ENCODE measurements at regions not wholly inside any gene's neighbourhood (a gene's known extent, or its start where the extent isn't known, plus 50 kb on each side); places are given as distances from the start of the nearest gene placed in this dataset.

GRCh38 chr11:33642461-33643166 lies 58.0 kb downstream of the C11orf91 start:
- peaks cover 4 to 39% of the 10 kb centered on the region in 2 experiments for H3K36me3 ChIP-seq (ENCODE audit: control insufficient read depth in 1 of 2, insufficient read depth in 2 of 2, low read depth in 1 of 2, low read length in 2 of 2)
- H2AFZ ChIP-seq (ENCODE audit: low read depth, low read length), result no peak overlapping the region
- no peaks in the 10 kb centered on the region for H3K79me1 ChIP-seq (replicated peaks; ENCODE audit: low read length, poor library complexity, severe bottlenecking)
- H3K27me3 ChIP-seq (ENCODE audit: control insufficient read depth in 1 of 2, insufficient read depth in 1 of 2, low read length in 2 of 2), result no peaks in the 10 kb centered on the region
- H2BK120ac ChIP-seq (ENCODE audit: low read depth, low read length), result no peak overlapping the region
- H3K23ac ChIP-seq (ENCODE audit: low read length in 2 of 2), result no peak overlapping the region
- H2BK15ac ChIP-seq (ENCODE audit: low read depth, poor library complexity, severe bottlenecking), result no peak overlapping the region
- no peak overlapping the region for H3K4me2 ChIP-seq (ENCODE audit: low read length, poor library complexity, severe bottlenecking)
- H2BK12ac ChIP-seq (ENCODE audit: low read length in 2 of 2), result no peak overlapping the region
- H3K14ac ChIP-seq (ENCODE audit: low read length in 2 of 2), result no peak overlapping the region
- no peaks in the 10 kb centered on the region for H3K9me3 ChIP-seq (ENCODE audit: control insufficient read depth, low read length)
- H3K18ac ChIP-seq (ENCODE audit: low read depth in 1 of 2, low read length in 2 of 2), result no peak overlapping the region
- H4K8ac ChIP-seq (ENCODE audit: low read length), result no peak overlapping the region
- no peak for DNase-seq
- no peak overlapping the region for H3K4ac ChIP-seq (ENCODE audit: low read depth in 1 of 2, low read length in 2 of 2)
- no peak overlapping the region for H2BK5ac ChIP-seq (ENCODE audit: low read depth, low read length, poor library complexity, severe bottlenecking)
- no peak overlapping the region for H2AK5ac ChIP-seq (ENCODE audit: low read length, severe bottlenecking)
- WGBS, result 97% methylated on average over 7 of the region's 8 CpGs
- no peak overlapping the region for H4K91ac ChIP-seq (ENCODE audit: low read length)
- no peak overlapping the region for H3K27ac ChIP-seq (ENCODE audit: low read length, poor library complexity, severe bottlenecking)
- H3K4me3 ChIP-seq (ENCODE audit: insufficient read depth in 1 of 2, low read depth in 1 of 2, low read length in 2 of 2), result no peak overlapping the region
- H3K4me1 ChIP-seq (ENCODE audit: control insufficient read depth, insufficient read depth, low read depth, low read length), result no peaks in the 10 kb centered on the region
- no peak overlapping the region for H3K9ac ChIP-seq (ENCODE audit: low read length)

GRCh38 chr11:33640730-33641371 lies 59.8 kb downstream of the C11orf91 start:
- 68% methylated on average over 2 of the region's 8 CpGs for WGBS
- Histone ChIP-seq H3K4me2 (ENCODE audit: low read length, poor library complexity, severe bottlenecking) (no peak overlapping the region), H2BK15ac (ENCODE audit: low read depth, poor library complexity, severe bottlenecking) (no peak overlapping the region), H2BK12ac (ENCODE audit: low read length in 2 of 2) (no peak overlapping the region), H3K4me3 (ENCODE audit: insufficient read depth in 1 of 2, low read depth in 1 of 2, low read length in 2 of 2) (no peak overlapping the region), H4K91ac (ENCODE audit: low read length) (no peak overlapping the region), H4K8ac (ENCODE audit: low read length) (no peak overlapping the region), H2AK5ac (ENCODE audit: low read length, severe bottlenecking) (no peak overlapping the region), H2AFZ (ENCODE audit: low read depth, low read length) (no peak overlapping the region), H3K9ac (ENCODE audit: low read length) (no peak overlapping the region), H3K18ac (ENCODE audit: low read depth in 1 of 2, low read length in 2 of 2) (no peak overlapping the region), H3K27ac (ENCODE audit: low read length, poor library complexity, severe bottlenecking) (no peak overlapping the region), H2BK5ac (ENCODE audit: low read depth, low read length, poor library complexity, severe bottlenecking) (no peak overlapping the region), H3K36me3 (ENCODE audit: control insufficient read depth in 1 of 2, insufficient read depth in 2 of 2, low read depth in 1 of 2, low read length in 2 of 2) (peaks cover 3 to 42% of the 10 kb centered on the region in 2 experiments), H3K4me1 (ENCODE audit: control insufficient read depth, insufficient read depth, low read depth, low read length) (no peaks in the 10 kb centered on the region), H3K9me3 (ENCODE audit: control insufficient read depth, low read length) (no peaks in the 10 kb centered on the region), H3K79me1 (replicated peaks; ENCODE audit: low read length, poor library complexity, severe bottlenecking) (no peaks in the 10 kb centered on the region), H3K14ac (ENCODE audit: low read length in 2 of 2) (no peak overlapping the region), H3K27me3 (ENCODE audit: control insufficient read depth in 1 of 2, insufficient read depth in 1 of 2, low read length in 2 of 2) (no peaks in the 10 kb centered on the region), H3K23ac (ENCODE audit: low read length in 2 of 2) (no peak overlapping the region), H2BK120ac (ENCODE audit: low read depth, low read length) (no peak overlapping the region), H3K4ac (ENCODE audit: low read depth in 1 of 2, low read length in 2 of 2) (no peak overlapping the region)
- no peak for DNase-seq

GRCh38 chr11:33638608-33639007 lies 62.0 kb downstream of the C11orf91 start:
- Histone ChIP-seq H3K36me3 (ENCODE audit: control insufficient read depth in 1 of 2, insufficient read depth in 2 of 2, low read depth in 1 of 2, low read length in 2 of 2) (peaks cover 0 to 30% of the 10 kb centered on the region in 2 experiments), H2AK5ac (ENCODE audit: low read length, severe bottlenecking) (no peak overlapping the region), H2BK5ac (ENCODE audit: low read depth, low read length, poor library complexity, severe bottlenecking) (no peak overlapping the region), H3K4me1 (ENCODE audit: control insufficient read depth, insufficient read depth, low read depth, low read length) (peaks cover 3% of the 10 kb centered on the region), H2BK120ac (ENCODE audit: low read depth, low read length) (no peak overlapping the region), H3K14ac (ENCODE audit: low read length in 2 of 2) (no peak overlapping the region), H3K4me3 (ENCODE audit: insufficient read depth in 1 of 2, low read depth in 1 of 2, low read length in 2 of 2) (no peak overlapping the region), H2BK12ac (ENCODE audit: low read length in 2 of 2) (no peak overlapping the region), H3K23ac (ENCODE audit: low read length in 2 of 2) (no peak overlapping the region), H3K27ac (ENCODE audit: low read length, poor library complexity, severe bottlenecking) (no peak overlapping the region), H3K27me3 (ENCODE audit: control insufficient read depth in 1 of 2, insufficient read depth in 1 of 2, low read length in 2 of 2) (no peaks in the 10 kb centered on the region), H3K4me2 (ENCODE audit: low read length, poor library complexity, severe bottlenecking) (no peak overlapping the region), H3K79me1 (replicated peaks; ENCODE audit: low read length, poor library complexity, severe bottlenecking) (no peaks in the 10 kb centered on the region), H2AFZ (ENCODE audit: low read depth, low read length) (no peak overlapping the region), H3K9me3 (ENCODE audit: control insufficient read depth, low read length) (no peaks in the 10 kb centered on the region), H4K8ac (ENCODE audit: low read length) (no peak overlapping the region), H3K9ac (ENCODE audit: low read length) (no peak overlapping the region), H2BK15ac (ENCODE audit: low read depth, poor library complexity, severe bottlenecking) (no peak overlapping the region), H4K91ac (ENCODE audit: low read length) (no peak overlapping the region), H3K18ac (ENCODE audit: low read depth in 1 of 2, low read length in 2 of 2) (no peak overlapping the region), H3K4ac (ENCODE audit: low read depth in 1 of 2, low read length in 2 of 2) (no peak overlapping the region)
- no peak for DNase-seq
- no CpG with 5 or more reads among the region's 1 CpG for WGBS

GRCh38 chr11:33636104-33636503 lies 64.5 kb downstream of the C11orf91 start:
- H3K27me3 ChIP-seq (ENCODE audit: control insufficient read depth in 1 of 2, insufficient read depth in 1 of 2, low read length in 2 of 2), result no peaks in the 10 kb centered on the region
- H3K23ac ChIP-seq (ENCODE audit: low read length in 2 of 2), result no peak overlapping the region
- no peak overlapping the region for H3K9ac ChIP-seq (ENCODE audit: low read length)
- no peak overlapping the region for H4K8ac ChIP-seq (ENCODE audit: low read length)
- H2BK15ac ChIP-seq (ENCODE audit: low read depth, poor library complexity, severe bottlenecking), result no peak overlapping the region
- no peak overlapping the region for H3K27ac ChIP-seq (ENCODE audit: low read length, poor library complexity, severe bottlenecking)
- peak overlapping the region; percentile 50 for H4K91ac ChIP-seq (ENCODE audit: low read length)
- H2BK12ac ChIP-seq (ENCODE audit: low read length in 2 of 2), result no peak overlapping the region
- H2BK120ac ChIP-seq (ENCODE audit: low read depth, low read length), result no peak overlapping the region
- H3K18ac ChIP-seq (ENCODE audit: low read depth in 1 of 2, low read length in 2 of 2), result no peak overlapping the region
- no peak overlapping the region for H2AFZ ChIP-seq (ENCODE audit: low read depth, low read length)
- peaks cover 0 to 42% of the 10 kb centered on the region in 2 experiments for H3K36me3 ChIP-seq (ENCODE audit: control insufficient read depth in 1 of 2, insufficient read depth in 2 of 2, low read depth in 1 of 2, low read length in 2 of 2)
- H3K4me1 ChIP-seq (ENCODE audit: control insufficient read depth, insufficient read depth, low read depth, low read length), result peaks cover 7% of the 10 kb centered on the region
- no peaks in the 10 kb centered on the region for H3K79me1 ChIP-seq (replicated peaks; ENCODE audit: low read length, poor library complexity, severe bottlenecking)
- H2AK5ac ChIP-seq (ENCODE audit: low read length, severe bottlenecking), result no peak overlapping the region
- no peaks in the 10 kb centered on the region for H3K9me3 ChIP-seq (ENCODE audit: control insufficient read depth, low read length)
- H2BK5ac ChIP-seq (ENCODE audit: low read depth, low read length, poor library complexity, severe bottlenecking), result no peak overlapping the region
- no peak for DNase-seq
- H3K4me2 ChIP-seq (ENCODE audit: low read length, poor library complexity, severe bottlenecking), result no peak overlapping the region
- no peak overlapping the region for H3K4me3 ChIP-seq (ENCODE audit: insufficient read depth in 1 of 2, low read depth in 1 of 2, low read length in 2 of 2)
- no peak overlapping the region for H3K4ac ChIP-seq (ENCODE audit: low read depth in 1 of 2, low read length in 2 of 2)
- 90% methylated on average over 5 of the region's 6 CpGs for WGBS
- no peak overlapping the region for H3K14ac ChIP-seq (ENCODE audit: low read length in 2 of 2)
